OCI-LY7 (cell line): ENCODE measurements at regions not wholly inside any gene's neighbourhood (a gene's known extent, or its start where the extent isn't known, plus 50 kb on each side); places are given as distances from the start of the nearest gene placed in this dataset.

Source experiments
- CTCF ChIP-seq: fragments of 200-600 bp; sonication (generic); conservative IDR thresholded peaks from 2 replicates; pipeline ENCODE4 v1.5.1; 2014; ENCODE audit warnings: mild to moderate bottlenecking, antibody characterized with exemption, low read length, moderate library complexity, mixed read lengths
- EZH2phosphoT487 ChIP-seq: fragments of 200-600 bp; sonication (generic); IDR thresholded peaks from 2 replicates; pipeline ENCODE4 v1.6.1; 2018; ENCODE audit warnings: low read depth, borderline replicate concordance, mild to moderate bottlenecking, mixed run types, antibody characterized with exemption, low read length, moderate library complexity, mixed read lengths

GRCh38 chr17:77485089-77485833 is 344.5 kb downstream of the SEC14L1 start:
- TF ChIP-seq EZH2phosphoT487 (no peak), CTCF (no peak)
